ENCODE measurements at regions not wholly inside any gene's neighbourhood (a gene's known extent, or its start where the extent isn't known, plus 50 kb on each side); places are given as distances from the start of the nearest gene placed in this dataset.
"Not testable (repeated sequence)": the region's sequence is repeated elsewhere in the genome, so short reads cannot be mapped to it uniquely, and the experiment has no call there.

DNA sequence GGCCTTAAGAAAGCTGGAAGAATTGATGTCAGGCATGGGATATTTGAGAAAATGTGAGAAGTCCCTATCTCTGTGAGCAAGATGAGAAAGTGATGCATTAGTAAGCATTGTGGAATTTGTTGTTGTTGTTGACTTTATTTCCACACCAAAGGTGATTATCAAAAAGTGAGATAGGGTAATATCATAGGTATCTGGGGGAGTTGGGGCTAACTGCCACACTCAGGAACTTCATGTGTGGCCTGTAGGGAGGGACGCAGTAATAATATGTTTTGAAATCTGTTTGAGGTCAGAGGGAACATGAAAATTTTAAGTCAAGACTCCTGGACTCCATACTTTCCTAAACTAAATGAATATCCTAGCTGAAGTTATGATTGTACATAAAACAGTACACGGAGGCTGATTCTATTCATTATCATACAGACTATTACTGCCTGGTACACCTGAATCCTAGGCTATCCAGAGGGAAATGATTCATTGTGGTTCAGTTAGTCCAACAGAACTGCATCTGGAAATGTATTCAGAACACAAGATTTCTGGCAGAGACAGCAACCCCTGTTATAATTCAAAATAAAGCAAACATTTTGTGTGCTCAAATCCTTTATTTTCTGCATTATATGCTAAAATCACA lies 304.8 kb downstream of the CPS1 start:
- no peak for DNase-seq (ENCODE audit: low spot score)

DNA sequence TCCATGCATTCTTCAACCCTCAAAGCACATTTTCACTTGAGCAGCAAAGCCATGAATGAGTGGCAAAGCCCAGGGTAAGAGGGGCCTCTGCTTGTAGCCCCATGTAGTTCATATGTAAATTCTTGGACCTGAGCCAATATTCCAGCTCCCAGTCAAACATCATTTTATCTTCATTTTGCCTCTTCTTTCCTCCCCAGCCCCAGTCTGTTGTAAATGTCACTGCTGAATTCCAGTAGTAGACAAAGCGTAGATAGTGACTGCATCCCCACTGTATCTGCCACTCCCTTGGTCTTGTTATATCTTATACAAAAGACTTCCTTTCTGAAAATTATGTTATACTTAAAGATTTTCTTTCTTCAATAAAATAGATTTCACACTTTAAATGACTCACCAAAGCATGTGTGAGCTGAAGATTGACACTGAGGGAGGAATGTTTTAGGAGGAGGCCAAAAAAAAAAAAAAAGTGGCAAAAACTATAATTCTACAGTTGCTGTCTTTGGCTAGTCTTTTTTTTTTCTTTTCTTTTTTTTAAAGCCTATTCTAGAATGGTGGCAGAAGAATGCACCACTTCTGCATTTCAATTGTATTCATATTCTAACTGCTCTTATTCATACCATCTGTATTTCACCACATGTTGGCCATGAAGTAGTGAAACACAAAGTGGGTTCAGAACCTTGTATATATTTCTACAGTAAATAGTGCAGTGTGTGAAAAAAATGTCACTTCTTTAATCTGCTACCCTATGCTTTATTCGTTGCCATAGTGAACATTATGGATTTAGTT lies 306.1 kb downstream of the CPS1 start:
- DNase-seq (ENCODE audit: low spot score), result peak; percentile 22

DNA sequence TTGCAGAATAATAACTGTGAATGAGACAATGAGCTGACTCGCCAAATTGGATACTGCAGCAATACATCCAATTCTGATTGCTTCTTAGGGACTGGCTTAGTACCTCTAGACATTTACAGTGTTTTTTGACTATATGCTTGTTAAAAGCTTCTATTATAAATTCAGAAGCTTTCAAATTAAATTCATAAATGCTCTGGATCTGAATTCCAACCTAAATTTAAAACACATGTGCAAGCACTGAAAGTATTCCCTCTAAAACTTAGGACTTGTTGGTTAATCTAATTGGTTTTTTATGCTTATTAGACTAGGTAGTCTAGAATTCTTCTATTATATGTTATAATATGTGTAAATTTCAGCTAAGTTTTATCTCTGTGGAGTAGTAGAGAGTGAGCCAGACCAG lies 306.9 kb downstream of the CPS1 start:
- DNase-seq (ENCODE audit: low spot score), result no peak

DNA sequence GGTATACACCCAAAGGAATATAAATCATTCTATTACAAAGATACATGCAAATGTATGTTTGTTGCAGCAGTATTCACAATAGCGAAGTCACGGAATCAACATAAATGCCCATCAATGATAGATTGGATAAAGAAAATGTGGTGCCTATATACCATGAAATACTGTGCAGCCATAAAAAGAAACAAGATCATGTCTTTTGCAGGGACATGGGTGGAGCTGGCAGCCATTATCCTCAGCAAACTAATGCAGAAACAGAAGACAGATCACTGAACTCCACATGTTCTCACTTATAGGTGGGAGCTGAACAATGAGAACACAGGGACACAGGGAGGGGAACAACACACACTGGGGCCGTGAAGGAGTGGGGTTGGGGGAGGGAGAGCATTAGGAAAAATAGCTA lies 315.2 kb downstream of the CPS1 start:
- DNase-seq (ENCODE audit: low spot score), result not testable (repeated sequence)

DNA sequence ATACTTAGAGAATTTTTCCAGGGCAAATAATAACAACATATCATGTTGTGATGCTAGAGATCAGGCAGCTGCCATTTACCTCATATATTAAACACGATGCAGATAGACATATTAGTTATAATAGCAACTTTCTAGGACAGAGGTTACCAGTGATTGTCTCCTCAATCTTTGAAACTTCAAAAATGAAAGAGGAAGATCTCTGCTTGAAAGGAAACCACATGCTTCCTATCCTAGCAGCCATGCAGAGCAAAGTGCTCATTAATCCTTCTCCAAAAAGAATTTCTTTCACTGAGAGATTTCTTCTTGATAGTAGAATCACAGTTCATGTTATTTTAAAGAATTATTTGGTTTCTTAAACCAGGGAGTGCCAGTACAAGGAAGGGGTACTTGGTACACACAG lies 317.2 kb downstream of the CPS1 start:
- no peak for DNase-seq (ENCODE audit: low spot score)

DNA sequence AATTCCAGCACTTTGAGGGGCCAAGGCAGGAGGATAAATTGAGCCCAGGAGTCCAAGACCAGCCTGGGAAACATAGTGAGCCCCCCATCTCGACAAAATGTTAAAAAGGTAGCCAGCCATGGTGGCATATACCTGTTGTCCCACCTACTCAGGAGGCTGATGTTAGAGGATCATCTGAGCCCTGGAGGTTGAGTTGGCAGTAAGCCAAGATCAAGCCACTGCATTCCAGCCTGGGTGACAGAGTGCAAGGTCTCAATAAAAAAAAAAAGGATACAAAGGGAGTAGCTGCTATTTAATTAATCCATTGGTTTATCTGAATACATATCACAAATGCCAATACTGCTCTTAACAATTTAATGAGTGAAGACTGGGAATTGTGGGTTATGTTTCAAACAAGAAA lies 327.8 kb downstream of the CPS1 start:
- no peak for DNase-seq (ENCODE audit: low spot score)

DNA sequence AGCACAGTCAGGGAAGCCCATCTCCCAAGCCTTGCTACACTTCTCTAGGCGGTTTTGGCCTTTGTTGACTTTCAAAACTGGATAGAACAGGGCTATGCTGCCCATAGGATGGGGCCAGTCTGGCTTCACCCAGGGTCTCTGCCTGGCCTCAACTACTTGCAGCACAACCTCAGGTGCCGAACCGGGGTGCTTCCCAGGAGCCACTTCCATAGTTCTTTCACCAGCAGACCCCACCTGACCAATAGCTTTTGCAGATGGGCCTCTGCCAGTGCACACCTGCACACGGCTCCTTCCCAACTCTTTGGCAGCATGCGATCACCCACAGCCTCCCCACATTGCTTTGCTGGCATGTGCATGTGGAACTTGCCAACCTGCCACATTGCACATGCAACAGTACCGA lies 331.6 kb downstream of the CPS1 start:
- no peak for DNase-seq (ENCODE audit: low spot score)

DNA sequence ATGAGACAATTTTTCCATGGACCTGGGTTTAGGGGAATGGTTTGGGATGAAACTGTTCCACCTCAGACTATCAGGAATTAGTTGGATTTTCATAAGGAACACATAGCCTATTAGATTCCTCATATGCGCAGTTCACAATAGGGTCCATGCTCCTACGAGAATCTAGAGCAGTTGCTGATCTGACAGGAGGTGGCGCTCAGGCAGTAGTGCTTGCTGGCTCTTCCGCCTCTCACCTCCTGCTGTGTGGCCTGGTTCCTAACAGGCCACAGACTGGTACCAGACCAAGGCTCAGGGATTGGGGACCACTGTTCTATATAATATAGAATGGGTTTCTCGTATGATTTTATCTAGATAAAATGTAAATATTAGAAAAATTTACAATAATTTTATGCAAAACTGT lies 338.7 kb downstream of the CPS1 start:
- DNase-seq (ENCODE audit: low spot score), result no peak

DNA sequence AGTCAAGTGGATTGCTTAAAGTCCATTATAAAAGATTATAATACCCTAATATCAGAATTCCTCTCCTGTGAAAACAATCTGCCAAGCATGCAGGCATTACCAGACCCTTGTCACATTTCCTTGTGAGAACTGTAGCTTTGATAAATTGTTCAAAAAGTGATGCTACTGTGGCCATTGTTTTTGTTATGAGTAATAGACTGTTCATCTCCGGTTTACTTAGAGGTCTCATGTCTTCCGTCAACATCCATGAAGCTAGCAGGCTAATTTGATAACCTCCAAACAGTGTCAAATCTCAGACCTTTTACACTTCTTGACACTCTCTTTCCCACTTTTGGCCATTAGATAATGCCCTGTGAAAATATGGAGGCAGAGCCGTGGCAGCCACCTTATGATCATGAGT lies 342.7 kb downstream of the CPS1 start:
- DNase-seq (ENCODE audit: low spot score), result peak; percentile 84

DNA sequence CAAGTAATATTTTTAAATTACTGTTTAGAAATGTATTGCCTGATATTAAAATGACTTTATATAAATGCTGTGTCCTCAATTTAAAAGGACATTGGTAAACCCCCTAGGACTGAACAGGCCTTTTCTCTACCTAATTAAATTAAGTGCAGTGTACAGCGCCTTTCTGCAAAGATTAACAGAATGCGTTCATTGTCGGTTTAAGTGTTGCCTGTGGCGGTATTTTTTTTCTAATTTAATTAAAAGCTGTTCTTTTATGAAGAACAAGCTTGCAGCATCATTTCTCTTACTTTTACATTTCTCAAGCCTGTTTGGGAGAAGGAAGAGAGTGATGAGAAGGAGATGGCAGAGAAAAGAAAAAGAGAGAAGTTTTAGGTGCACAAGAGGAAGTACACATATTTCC lies 344.9 kb downstream of the CPS1 start:
- no peak for DNase-seq (ENCODE audit: low spot score)

DNA sequence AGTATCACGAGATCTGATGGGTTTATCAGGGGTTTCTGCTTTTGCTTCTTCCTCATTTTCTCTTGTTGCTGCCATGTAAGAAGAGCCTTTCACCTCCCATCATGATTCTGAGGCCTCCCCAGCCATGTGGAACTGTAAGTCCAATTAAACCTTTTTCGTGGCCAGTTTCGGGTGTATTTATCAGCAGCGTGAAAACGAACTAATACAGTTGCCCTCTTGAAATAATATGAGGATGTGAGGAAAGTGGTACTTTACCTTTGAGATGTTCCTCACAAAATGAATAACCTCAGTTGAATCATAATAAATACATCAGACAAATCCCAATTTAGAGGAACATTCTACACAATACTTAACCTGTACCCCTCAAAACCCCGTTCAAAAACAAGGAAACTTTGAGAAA lies 356.4 kb downstream of the CPS1 start:
- DNase-seq (ENCODE audit: low spot score), result no peak

DNA sequence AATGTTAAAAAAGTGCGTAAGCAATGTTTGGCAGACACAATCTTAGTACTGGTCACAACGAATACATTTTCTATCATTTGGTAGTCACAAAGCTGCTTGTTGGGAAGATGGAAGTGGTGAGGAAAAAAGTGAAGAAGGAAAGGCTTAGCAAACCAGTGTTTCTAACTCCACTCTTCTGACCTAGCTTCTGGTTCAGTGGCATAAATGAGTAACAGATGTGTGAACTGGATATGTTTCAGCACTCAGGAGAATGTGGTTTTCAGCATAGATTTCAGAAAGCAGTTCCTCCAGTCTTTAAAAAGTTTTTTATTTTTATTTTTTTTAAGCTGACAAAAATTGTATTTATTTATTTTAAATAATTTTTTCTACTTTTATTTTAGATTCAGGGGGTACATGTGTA lies 357.1 kb downstream of the CPS1 start:
- DNase-seq (ENCODE audit: low spot score), result no peak

DNA sequence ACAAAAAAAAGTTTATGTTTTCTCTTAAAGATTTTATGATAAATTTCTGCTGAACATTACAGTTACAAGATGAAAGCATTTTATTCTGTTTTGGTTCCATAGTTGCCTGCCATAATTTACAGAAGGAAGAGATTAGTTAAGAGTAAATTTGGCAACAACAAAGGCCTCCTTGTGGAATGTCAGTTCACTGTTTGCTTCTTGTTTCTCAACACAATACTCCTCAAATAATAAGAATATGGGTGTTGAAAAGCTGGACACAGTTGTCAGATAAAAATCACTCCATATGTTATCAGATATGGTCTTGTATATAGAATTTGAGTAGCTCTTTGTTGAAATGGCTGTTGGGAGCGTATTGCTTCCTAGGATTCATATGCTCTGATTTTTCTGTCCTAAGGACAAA lies 359.5 kb downstream of the CPS1 start:
- DNase-seq (ENCODE audit: low spot score), result no peak

DNA sequence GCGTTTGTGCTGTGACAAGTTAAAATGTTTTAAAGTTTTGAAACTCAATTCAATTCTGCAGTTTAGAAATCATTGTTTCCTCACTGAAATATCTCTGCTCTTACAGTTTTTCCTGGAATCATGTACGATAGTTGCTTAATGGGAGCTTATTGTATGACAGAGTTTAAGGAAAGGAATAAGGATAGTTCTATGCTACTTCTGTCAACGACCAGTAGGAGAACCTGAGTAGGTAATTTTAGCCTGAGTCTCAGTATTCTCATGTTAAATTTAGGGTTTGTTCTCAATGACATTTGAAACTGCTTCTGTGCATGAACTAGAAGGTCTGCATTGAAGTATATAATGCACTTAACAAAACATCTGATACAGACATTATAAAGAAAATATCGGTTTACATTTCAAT lies 361.1 kb downstream of the CPS1 start:
- no peak for DNase-seq (ENCODE audit: low spot score)

DNA sequence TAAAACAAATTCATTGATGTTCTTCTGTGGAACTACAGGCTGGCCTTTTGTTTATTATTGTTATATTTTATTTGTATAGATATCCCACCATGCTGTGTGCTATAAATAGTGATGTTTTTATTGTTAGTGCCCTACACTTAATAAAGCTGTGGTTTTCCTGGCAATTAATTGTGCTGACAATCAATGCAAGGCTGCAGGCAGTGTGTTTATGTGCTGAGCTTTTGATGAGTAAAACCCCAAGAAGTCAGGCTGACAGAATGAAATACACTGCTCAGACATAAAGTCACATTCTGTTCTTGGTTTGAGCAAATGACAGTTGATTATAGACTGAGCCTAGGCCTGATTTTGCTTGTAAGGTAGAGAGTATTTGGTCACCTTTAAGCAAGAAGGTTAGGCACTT lies 362.7 kb downstream of the CPS1 start:
- no peak for DNase-seq (ENCODE audit: low spot score)

DNA sequence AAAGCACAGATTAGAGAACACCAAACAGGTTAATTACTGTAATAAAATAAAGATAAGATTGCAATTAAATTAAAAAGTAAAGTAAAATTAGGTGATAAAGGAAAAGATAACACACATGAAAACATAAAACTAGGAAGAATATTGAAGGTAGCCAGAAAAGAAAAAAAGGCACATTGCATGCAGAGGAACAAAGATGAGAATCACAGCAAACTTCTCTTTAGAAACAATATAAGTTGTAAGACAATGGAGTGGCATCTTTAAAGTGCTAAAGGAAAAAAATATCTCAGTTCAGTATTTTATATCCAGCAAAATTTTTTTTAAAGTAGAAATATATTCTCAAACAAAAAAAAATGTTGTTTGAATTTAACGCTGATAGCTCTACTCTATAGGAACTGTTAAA lies 366.0 kb downstream of the CPS1 start:
- no peak for DNase-seq (ENCODE audit: low spot score)

DNA sequence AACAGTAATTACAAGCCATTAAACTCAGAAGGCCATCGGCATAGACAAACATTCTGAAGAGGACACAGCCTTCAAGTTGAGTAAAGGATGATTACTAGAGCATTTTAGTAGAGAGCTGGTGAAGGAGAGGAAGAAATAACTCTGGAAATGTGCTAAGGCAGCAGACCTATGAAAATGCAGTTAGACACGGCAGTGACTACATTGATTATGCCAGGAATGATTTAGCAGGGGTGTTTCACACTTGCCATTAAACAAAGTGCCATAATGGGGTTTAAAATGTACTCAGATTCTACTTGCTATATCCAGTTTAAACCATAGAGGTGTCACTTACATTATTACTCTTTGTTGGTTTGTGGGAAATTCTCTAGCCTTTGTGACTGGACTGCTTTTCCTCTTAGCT lies 372.3 kb downstream of the CPS1 start:
- DNase-seq (ENCODE audit: low spot score), result no peak

DNA sequence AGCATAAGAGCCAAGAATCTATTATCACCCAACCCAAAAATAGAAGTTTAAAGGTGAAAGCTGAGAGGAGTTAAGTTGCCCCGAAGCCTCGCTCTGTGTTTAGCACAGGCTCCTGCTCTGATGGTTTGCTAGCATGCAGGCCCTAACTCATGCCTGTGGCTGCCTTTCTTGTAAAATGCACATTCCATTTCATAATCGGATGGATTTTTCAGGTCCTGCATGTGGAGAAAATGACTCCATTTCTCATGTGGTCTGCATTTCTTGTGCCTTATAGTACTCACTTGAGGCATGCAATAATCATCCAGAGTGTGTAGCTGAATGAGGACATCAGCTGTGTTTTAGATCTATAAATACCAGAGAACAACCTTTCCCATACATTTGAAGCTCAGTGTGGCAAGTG lies 381.8 kb downstream of the CPS1 start:
- no peak for DNase-seq (ENCODE audit: low spot score)

DNA sequence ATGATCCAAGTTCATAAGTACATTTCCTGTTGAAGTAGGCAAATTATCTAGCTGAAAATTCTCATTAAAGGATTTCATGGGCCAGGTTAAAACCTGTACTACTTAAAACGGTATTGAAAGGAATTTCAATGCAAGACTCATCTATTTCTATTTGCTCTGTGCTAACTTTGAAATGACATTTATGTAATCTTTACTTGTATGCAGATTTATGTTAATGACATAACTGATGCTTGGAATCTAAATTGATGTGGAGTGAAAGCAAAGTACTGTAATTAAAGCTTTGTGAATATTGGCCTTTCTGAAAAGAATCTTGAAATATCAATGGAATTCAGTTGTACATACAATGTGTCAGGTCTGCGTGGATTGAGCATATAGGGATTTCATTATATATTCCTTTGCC lies 390.0 kb downstream of the CPS1 start:
- no peak for DNase-seq (ENCODE audit: low spot score)

DNA sequence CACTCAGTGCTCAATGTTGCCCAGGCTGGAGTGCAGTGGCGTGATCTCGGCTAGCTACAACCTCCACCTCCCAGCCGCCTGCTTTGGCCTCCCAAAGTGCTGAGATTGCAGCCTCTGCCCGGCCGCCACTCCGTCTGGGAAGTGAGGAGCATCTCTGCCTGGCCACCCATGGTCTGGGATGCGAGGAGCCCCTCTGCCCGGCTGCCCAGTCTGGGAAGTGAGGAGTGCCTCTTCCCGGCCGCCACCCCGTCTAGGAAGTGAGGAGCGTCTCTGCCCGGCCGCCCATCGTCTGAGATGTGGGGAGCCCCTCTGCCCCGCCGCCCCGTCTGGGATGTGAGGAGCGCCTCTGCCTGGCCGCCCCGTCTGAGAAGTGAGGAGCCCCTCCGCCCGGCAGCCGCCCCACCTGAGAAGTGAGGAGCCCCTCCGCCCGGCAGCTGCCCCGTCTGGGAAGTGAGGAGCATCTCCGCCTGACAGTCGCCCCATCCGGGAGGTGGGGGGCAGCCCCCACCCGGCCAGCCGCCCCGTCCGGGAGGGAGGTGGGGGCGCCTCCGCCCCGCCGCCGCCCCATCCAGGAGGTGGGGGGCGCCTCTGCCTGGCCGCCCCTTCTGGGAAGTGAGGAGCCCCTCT lies 394.1 kb downstream of the CPS1 start:
- not testable (repeated sequence) for DNase-seq (ENCODE audit: low spot score)

DNA sequence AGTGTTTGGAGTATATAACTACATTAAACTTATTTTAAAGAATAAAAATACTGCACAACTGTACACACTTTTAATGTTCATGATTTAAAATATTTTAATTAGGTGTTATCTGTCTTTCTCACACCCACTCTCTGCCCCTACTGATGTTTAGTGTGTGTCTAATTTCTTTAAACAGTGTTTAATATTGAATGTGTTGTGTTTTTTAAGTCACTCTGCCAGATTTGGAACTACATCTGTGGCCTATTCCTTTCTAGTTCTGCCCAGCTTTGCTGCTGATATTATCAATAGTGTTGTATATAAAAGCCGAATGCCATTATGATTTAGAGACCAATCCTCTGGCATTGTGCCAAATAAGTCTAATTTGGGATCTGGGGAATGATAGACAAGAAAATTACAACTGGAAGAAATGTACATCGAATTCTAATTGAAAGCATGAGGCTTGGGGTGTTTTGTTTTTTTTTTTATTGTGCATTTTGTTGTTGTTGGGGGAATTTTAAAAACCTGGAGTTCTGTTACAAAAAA lies 398.0 kb downstream of the CPS1 start:
- no peak for DNase-seq (ENCODE audit: low spot score)

DNA sequence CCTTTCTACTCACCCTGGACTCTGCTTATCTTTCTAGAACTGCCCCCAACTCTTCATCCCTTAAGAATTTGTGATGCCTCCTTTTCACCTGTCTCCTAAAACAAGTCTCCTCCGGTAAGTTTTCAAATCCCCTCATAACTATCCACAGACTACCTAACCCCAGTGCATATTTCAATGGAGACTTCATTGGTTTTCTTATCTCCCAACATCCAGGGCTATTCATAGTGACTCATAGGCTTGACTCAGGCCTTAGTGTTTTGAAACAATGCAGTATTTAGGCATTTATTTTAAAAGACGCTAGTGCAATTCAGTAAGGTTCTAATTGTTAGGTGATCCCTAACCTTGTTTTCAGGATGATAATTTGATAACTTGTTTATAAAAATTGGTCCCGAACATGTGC lies 399.2 kb downstream of the CPS1 start:
- peak; percentile 81 for DNase-seq (ENCODE audit: low spot score)

DNA sequence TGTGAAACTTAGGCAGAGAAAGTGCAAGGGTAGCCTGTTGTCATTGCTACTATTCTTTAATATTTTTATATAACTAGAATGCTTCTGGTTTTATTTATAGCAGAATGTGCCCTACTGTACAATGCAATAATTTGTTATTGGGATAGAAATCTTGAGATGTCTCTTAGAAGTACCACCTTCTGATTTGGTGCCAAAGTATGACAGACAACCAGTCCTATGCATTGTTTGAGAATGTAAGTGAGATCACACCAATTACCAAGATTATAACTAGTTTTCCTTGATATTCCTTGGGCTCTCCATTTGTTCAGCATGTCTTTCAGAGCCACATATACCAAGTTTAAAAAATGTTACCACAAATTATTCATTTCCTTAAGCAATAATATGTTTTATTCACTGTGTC lies 399.7 kb downstream of the CPS1 start:
- peak; percentile 39 for DNase-seq (ENCODE audit: low spot score)
